Upper lobe of right lung (tissue), 1 donor: ENCODE measurements at regions not wholly inside any gene's neighbourhood (a gene's known extent, or its start where the extent isn't known, plus 50 kb on each side); places are given as distances from the start of the nearest gene placed in this dataset.

Source experiments
- ATAC-seq: fragments of 200-7000 bp; cut with Tn5 transposase; one replicate; pipeline ENCODE4 v1.9.1; 2020; ENCODE audit warnings: mild to moderate bottlenecking, moderate library complexity
- DNase-seq: peaks from one replicate; pipeline ENCODE4 v3.0.0-alpha.2; 2020
- H3K27ac ChIP-seq: fragments of 200-600 bp; one replicate; pipeline ENCODE4 v1.8.0; 2022
- H3K27me3 ChIP-seq: fragments of 200-600 bp; one replicate; pipeline ENCODE4 v1.8.0; 2022; ENCODE audit warnings: mild to moderate bottlenecking
- H3K36me3 ChIP-seq: fragments of 200-600 bp; one replicate; pipeline ENCODE4 v1.8.0; 2022
- H3K4me1 ChIP-seq: fragments of 200-600 bp; one replicate; pipeline ENCODE4 v1.8.0; 2022
- H3K4me3 ChIP-seq: fragments of 200-600 bp; one replicate; pipeline ENCODE4 v1.8.0; 2022; ENCODE audit warnings: mild to moderate bottlenecking
- H3K9me3 ChIP-seq: fragments of 200-600 bp; one replicate; pipeline ENCODE4 v1.8.0; 2022
- CTCF ChIP-seq: fragments of 200-600 bp; IDR thresholded peaks from one replicate; pipeline ENCODE4 v1.8.0; 2022; ENCODE audit warnings: antibody characterized with exemption
- intact Hi-C: fragments of 100-400 bp; cut with DNase I; formaldehyde crosslinking; loops from one replicate; pipeline ENCODE4 v1.11.0; 2022
- donor health status: DM: no; HTN: yes; CAD: no; lungs with severe emphysema.

- no peaks in the 10 kb centered on the region for H3K36me3 ChIP-seq
- no peaks in the 10 kb centered on the region for H3K27me3 ChIP-seq
- intact Hi-C loops = no loop called here
- no peak overlapping the region for H3K27ac ChIP-seq
- no peak for ATAC-seq
- no peaks in the 10 kb centered on the region for H3K4me1 ChIP-seq
- H3K9me3 ChIP-seq = no peaks in the 10 kb centered on the region
- no peak overlapping the region for H3K4me3 ChIP-seq
- DNase-seq = no peak
- TF ChIP-seq CTCF = no peak
Measured at GRCh38 chr9:107673861-107674720, 184.5 kb upstream of the KLF4 start.

- H3K27ac ChIP-seq = no peak overlapping the region
Measured at GRCh38 chr9:107671588-107671987, 182.0 kb upstream of the KLF4 start.

GRCh38 chr9:107669422-107669821 is 179.9 kb upstream of the KLF4 start:
- H3K36me3 ChIP-seq = no peaks in the 10 kb centered on the region
- H3K4me1 ChIP-seq = peaks cover 4% of the 10 kb centered on the region
- H3K27ac ChIP-seq = no peak overlapping the region
- ATAC-seq (no peak), DNase-seq (no peak)
- no peak for TF ChIP-seq CTCF
- H3K27me3 ChIP-seq = no peaks in the 10 kb centered on the region
- no peak overlapping the region for H3K4me3 ChIP-seq
- H3K9me3 ChIP-seq = no peaks in the 10 kb centered on the region
- intact Hi-C loops = no loop called here

More at GRCh38 chr9:107671588-107671987, 182.0 kb upstream of the KLF4 start:
- Histone ChIP-seq H3K36me3 (no peaks in the 10 kb centered on the region), H3K4me1 (peaks cover 4% of the 10 kb centered on the region), H3K27me3 (no peaks in the 10 kb centered on the region), H3K4me3 (no peak overlapping the region), H3K9me3 (no peaks in the 10 kb centered on the region)
- intact Hi-C loops = no loop called here
- ATAC-seq (no peak), DNase-seq (no peak)
- no peak for TF ChIP-seq CTCF

GRCh38 chr9:107667231-107668070 is 177.9 kb upstream of the KLF4 start:
- intact Hi-C loops = no loop called here
- TF ChIP-seq CTCF = no peak
- DNase-seq (no peak), ATAC-seq (peak; percentile 67)
- H3K27me3 ChIP-seq = no peaks in the 10 kb centered on the region
- H3K9me3 ChIP-seq = no peaks in the 10 kb centered on the region
- no peak overlapping the region for H3K4me3 ChIP-seq
- H3K36me3 ChIP-seq = no peaks in the 10 kb centered on the region
- H3K27ac ChIP-seq = no peak overlapping the region
- peaks cover 4% of the 10 kb centered on the region for H3K4me1 ChIP-seq

- Histone ChIP-seq H3K27me3 (no peaks in the 10 kb centered on the region), H3K4me1 (peaks cover 4% of the 10 kb centered on the region), H3K9me3 (no peaks in the 10 kb centered on the region), H3K36me3 (no peaks in the 10 kb centered on the region), H3K27ac (no peak overlapping the region), H3K4me3 (no peak overlapping the region)
- no peak for TF ChIP-seq CTCF
- ATAC-seq (no peak), DNase-seq (no peak)
- intact Hi-C loops = no loop called here
Measured at GRCh38 chr9:107665057-107665456, 175.5 kb upstream of the KLF4 start.
